Ishikawa (cell line): ENCODE measurements at regions not wholly inside any gene's neighbourhood (a gene's known extent, or its start where the extent isn't known, plus 50 kb on each side); places are given as distances from the start of the nearest gene placed in this dataset.

Experiments
- CREB1 ChIP-seq: IDR thresholded peaks from 2 replicates; pipeline ENCODE4 v1.6.1; 2012; ENCODE audit warnings: low read depth
- RAD21 ChIP-seq: IDR thresholded peaks from 2 replicates; pipeline ENCODE4 v1.6.1; 2012; ENCODE audit warnings: low read depth
- TAF1 ChIP-seq: IDR thresholded peaks from 2 replicates; pipeline ENCODE4 v1.6.1; 2012; ENCODE audit warnings: low read depth, mild to moderate bottlenecking
- TCF12 ChIP-seq: IDR thresholded peaks from 2 replicates; pipeline ENCODE4 v1.6.1; 2012; ENCODE audit warnings: low read depth
- TF ChIP-seq, protein P1 (sequence below): IDR thresholded peaks from 2 replicates; pipeline ENCODE4 v1.6.1; 2012; ENCODE audit warnings: low read depth, mild to moderate bottlenecking
- TF ChIP-seq, protein P2 (sequence below): IDR thresholded peaks from 2 replicates; pipeline ENCODE4 v1.6.1; 2012

DNA sequence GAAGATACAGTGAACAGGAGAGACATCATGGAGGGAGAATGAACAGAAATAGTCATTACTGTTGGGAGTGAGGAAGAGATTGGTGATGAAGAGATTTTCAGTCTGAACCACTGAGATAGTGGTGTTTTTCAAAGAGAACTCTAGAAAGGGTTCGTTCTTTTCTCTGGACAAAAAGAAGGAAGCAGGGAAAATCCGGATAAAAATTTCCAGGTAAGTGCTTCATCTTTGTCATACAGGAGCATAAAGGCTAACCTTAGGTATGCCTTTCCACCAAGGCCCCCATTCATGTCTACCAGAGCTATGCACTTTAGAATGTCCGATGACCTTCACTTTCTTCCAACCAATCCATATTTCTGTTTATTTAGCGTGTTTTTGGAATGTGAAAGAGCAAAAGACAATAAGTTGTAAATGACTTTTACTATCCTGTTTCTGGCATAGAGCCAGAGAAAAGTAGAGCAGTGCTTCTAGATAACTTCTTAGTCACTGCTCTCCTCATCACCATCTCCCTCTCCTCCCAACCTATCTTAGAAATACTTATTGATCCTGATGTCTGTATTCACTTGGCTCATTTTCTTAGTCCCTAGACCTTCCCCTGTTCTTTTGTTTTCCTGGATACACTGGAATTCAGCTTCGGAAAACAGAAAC, 116.5 kb downstream of the TTC6 start:
- TF ChIP-seq RAD21 (no peak), TCF12 (no peak), TAF1 (no peak), CREB1 (no peak)
- TF ChIP-seq, protein P1, sequence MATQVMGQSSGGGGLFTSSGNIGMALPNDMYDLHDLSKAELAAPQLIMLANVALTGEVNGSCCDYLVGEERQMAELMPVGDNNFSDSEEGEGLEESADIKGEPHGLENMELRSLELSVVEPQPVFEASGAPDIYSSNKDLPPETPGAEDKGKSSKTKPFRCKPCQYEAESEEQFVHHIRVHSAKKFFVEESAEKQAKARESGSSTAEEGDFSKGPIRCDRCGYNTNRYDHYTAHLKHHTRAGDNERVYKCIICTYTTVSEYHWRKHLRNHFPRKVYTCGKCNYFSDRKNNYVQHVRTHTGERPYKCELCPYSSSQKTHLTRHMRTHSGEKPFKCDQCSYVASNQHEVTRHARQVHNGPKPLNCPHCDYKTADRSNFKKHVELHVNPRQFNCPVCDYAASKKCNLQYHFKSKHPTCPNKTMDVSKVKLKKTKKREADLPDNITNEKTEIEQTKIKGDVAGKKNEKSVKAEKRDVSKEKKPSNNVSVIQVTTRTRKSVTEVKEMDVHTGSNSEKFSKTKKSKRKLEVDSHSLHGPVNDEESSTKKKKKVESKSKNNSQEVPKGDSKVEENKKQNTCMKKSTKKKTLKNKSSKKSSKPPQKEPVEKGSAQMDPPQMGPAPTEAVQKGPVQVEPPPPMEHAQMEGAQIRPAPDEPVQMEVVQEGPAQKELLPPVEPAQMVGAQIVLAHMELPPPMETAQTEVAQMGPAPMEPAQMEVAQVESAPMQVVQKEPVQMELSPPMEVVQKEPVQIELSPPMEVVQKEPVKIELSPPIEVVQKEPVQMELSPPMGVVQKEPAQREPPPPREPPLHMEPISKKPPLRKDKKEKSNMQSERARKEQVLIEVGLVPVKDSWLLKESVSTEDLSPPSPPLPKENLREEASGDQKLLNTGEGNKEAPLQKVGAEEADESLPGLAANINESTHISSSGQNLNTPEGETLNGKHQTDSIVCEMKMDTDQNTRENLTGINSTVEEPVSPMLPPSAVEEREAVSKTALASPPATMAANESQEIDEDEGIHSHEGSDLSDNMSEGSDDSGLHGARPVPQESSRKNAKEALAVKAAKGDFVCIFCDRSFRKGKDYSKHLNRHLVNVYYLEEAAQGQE = no peak
- TF ChIP-seq, protein P2, sequence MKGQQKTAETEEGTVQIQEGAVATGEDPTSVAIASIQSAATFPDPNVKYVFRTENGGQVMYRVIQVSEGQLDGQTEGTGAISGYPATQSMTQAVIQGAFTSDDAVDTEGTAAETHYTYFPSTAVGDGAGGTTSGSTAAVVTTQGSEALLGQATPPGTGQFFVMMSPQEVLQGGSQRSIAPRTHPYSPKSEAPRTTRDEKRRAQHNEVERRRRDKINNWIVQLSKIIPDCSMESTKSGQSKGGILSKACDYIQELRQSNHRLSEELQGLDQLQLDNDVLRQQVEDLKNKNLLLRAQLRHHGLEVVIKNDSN = no peak
